ENCODE measurements at regions not wholly inside any gene's neighbourhood (a gene's known extent, or its start where the extent isn't known, plus 50 kb on each side); places are given as distances from the start of the nearest gene placed in this dataset.

DNA sequence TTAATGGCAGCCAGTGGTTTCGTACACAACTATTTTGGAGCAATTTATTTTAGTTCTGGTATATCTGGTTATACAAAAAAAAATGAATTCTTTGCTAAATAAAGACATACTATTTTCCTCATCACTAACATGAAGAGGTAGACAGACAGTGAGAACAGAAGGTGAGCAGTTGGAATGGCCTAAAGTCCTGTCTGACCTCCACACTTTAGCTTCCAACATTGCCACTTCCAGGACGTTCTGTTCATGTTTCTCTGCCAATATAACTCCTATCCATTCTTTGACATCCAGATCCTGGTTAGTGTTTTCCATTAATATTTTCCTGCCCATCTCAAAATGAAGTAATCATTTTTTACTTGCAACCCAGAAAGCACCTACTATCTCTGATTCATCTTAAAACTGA lies 112.9 kb upstream of the FRY start:
- TF ChIP-seq, protein P1, sequence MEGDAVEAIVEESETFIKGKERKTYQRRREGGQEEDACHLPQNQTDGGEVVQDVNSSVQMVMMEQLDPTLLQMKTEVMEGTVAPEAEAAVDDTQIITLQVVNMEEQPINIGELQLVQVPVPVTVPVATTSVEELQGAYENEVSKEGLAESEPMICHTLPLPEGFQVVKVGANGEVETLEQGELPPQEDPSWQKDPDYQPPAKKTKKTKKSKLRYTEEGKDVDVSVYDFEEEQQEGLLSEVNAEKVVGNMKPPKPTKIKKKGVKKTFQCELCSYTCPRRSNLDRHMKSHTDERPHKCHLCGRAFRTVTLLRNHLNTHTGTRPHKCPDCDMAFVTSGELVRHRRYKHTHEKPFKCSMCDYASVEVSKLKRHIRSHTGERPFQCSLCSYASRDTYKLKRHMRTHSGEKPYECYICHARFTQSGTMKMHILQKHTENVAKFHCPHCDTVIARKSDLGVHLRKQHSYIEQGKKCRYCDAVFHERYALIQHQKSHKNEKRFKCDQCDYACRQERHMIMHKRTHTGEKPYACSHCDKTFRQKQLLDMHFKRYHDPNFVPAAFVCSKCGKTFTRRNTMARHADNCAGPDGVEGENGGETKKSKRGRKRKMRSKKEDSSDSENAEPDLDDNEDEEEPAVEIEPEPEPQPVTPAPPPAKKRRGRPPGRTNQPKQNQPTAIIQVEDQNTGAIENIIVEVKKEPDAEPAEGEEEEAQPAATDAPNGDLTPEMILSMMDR (IDR thresholded peaks at IDR 0.05): no peak
- no peak for TF ChIP-seq POLR2A (IDR thresholded peaks at IDR 0.05)

All from lower leg skin (tissue), 3 donors.